K562 (cell line): ENCODE measurements at regions not wholly inside any gene's neighbourhood (a gene's known extent, or its start where the extent isn't known, plus 50 kb on each side); places are given as distances from the start of the nearest gene placed in this dataset.
A peak's percentile ranks its signal among the peaks of the same experiment; 100 is the strongest.

ENCODE experiments used
- ATAC-seq: fragments of 200-7000 bp; cut with Tn5 transposase; 3 replicates; pipeline ENCODE4 v1.9.1; 2020; ENCODE audit warnings: moderate library complexity
- BruUV-seq: library from RNA; stranded (reverse); fragments of 400-500 nt; replicated peaks from 2 replicates; lab custom pipeline; 2021; lab: Mats Ljungman, UMichigan
- CTCF ChIA-PET: fragments of 300-600 bp; formaldehyde crosslinking; extraction: SDS; loops from one replicate; lab custom pipeline; 2021; ENCODE audit warnings: low intra/inter-chr PET ratio; lab: Yijun Ruan, JAX
- POLR2A ChIA-PET: fragments of 300-600, 350-650 bp; sonication (Branson Sonifier 250); formaldehyde crosslinking; extraction: SDS; loops from one replicate; lab custom pipeline; 2021; ENCODE audit warnings: antibody characterized with exemption, inconsistent platforms; lab: Yijun Ruan, JAX
- DNase-seq, 4 experiments: peaks; one replicate each; pipeline versions ENCODE4 v3.0.0 to v3.0.0-alpha.2; 2011 to 2018; ENCODE audit warnings: low spot score in 3 of 4, mixed read lengths in 3 of 4; ENCODE audit errors: extremely low read depth in 1 of 4
- FAIRE-seq: peaks from 2 replicates; lab custom pipeline; 2011; peaks lifted over from hg19 to GRCh38; lab: Jason Lieb, UNC
- H2AFZ ChIP-seq: 2 replicates; pipeline ENCODE4 v1.6.0; 2011; ENCODE audit warnings: low read depth, low read length, control low read depth, inconsistent platforms
- H3K27ac ChIP-seq: fragments of 200-600 bp; 3 replicates; pipeline ENCODE4 v1.8.0; 2011; ENCODE audit warnings: low read depth, mild to moderate bottlenecking, control low read depth, inconsistent platforms, low read length, moderate library complexity, mixed read lengths; ENCODE audit errors: extremely low read depth
- H3K27me3 ChIP-seq, 2 experiments: fragments of 300-600 bp in 1 of 2; 2 replicates in 1 of 2; 3 replicates in 1 of 2; pipeline versions ENCODE4 v1.6.0 to v1.8.0; 2011; ENCODE audit warnings: inconsistent platforms in 2 of 2, low read length in 2 of 2, mild to moderate bottlenecking in 1 of 2, mixed read lengths in 1 of 2, moderate library complexity in 1 of 2; ENCODE audit not compliant: control insufficient read depth in 2 of 2, insufficient read depth in 2 of 2
- H3K36me3 ChIP-seq: fragments of 300-600 bp; 3 replicates; pipeline ENCODE4 v1.8.0; 2011; ENCODE audit warnings: mild to moderate bottlenecking, low read length, inconsistent platforms; ENCODE audit not compliant: control insufficient read depth, insufficient read depth
- H3K4me1 ChIP-seq, 2 experiments: fragments of 200-600 bp in 1 of 2; replicated peaks in 1 of 2; 2 replicates in 1 of 2; 3 replicates in 1 of 2; pipeline versions ENCODE4 v1.5.1 to v1.8.0; 2011; ENCODE audit warnings: inconsistent platforms in 2 of 2, low read length in 2 of 2, mild to moderate bottlenecking in 1 of 2, mixed read lengths in 1 of 2, moderate library complexity in 1 of 2; ENCODE audit not compliant: control insufficient read depth in 2 of 2, insufficient read depth in 2 of 2
- H3K4me2 ChIP-seq: 2 replicates; pipeline ENCODE4 v1.6.1; 2011; ENCODE audit warnings: low read length, control low read depth, inconsistent platforms, mixed read lengths; ENCODE audit not compliant: insufficient read depth
- H3K4me3 ChIP-seq: fragments of 200-600 bp; sonication (generic), shearing (Covaris generic); 2 replicates; pipeline ENCODE4 v1.5.1; 2016; ENCODE audit warnings: control low read depth, inconsistent platforms
- H3K79me2 ChIP-seq: fragments of 200-600 bp; 3 replicates; pipeline ENCODE4 v1.8.0; 2011; ENCODE audit warnings: low read length, inconsistent platforms; ENCODE audit not compliant: control insufficient read depth, insufficient read depth
- H3K9ac ChIP-seq, 2 experiments: 2 replicates each; pipeline versions ENCODE4 v1.6.0 to v1.6.1; 2011; ENCODE audit warnings: low read depth in 2 of 2, low read length in 2 of 2, control low read depth in 1 of 2, inconsistent platforms in 1 of 2, mild to moderate bottlenecking in 1 of 2, mixed read lengths in 1 of 2; ENCODE audit not compliant: insufficient read depth in 1 of 2
- H3K9me1 ChIP-seq: one replicate; pipeline ENCODE4 v1.6.0; 2011; ENCODE audit warnings: inconsistent platforms, mild to moderate bottlenecking, low read length, moderate library complexity; ENCODE audit not compliant: control insufficient read depth, insufficient read depth
- H3K9me3 ChIP-seq: replicated peaks from 2 replicates; pipeline ENCODE4 v1.5.1; 2011; ENCODE audit warnings: low read depth, low read length, inconsistent platforms; ENCODE audit not compliant: control insufficient read depth, insufficient read depth
- H4K20me1 ChIP-seq: replicated peaks from 2 replicates; pipeline ENCODE4 v1.6.1; 2011; ENCODE audit warnings: low read length, inconsistent platforms, mixed read lengths; ENCODE audit not compliant: control insufficient read depth, insufficient read depth
- CEBPG ChIP-seq, 3 experiments: fragments of 200-800 bp in 1 of 3; sonication (Bioruptor generic) in 1 of 3; sonication (generic) in 1 of 3; formaldehyde crosslinking in 1 of 3; IDR thresholded peaks in 2 of 3; conservative IDR thresholded peaks in 1 of 3; 2 replicates each; pipeline versions ENCODE4 v1.6.1 to v1.8.0; 2016 to 2022; ENCODE audit warnings: missing compliant biosample characterization in 2 of 3, missing genetic modification characterization in 2 of 3, mild to moderate bottlenecking in 1 of 3, missing genetic modification reagents in 1 of 3
- GABPA ChIP-seq: fragments of 200-800 bp; sonication (Bioruptor generic); conservative IDR thresholded peaks from 2 replicates; pipeline ENCODE4 v1.6.1; 2016; ENCODE audit warnings: low read depth, missing genetic modification characterization, missing compliant biosample characterization
- NELFE ChIP-seq: IDR thresholded peaks from 2 replicates; pipeline ENCODE4 v1.6.1; 2011; ENCODE audit warnings: mild to moderate bottlenecking; ENCODE audit not compliant: insufficient read depth, insufficient read length
- NR2C1 ChIP-seq, 2 experiments: fragments of 450-650 bp; IDR thresholded peaks; 2 replicates each; pipeline ENCODE4 v1.6.1; 2017; ENCODE audit warnings: mild to moderate bottlenecking in 2 of 2, antibody characterized with exemption in 1 of 2, inconsistent platforms in 1 of 2, missing compliant biosample characterization in 1 of 2, missing genetic modification characterization in 1 of 2
- RAD21 ChIP-seq, 2 experiments: fragments of 250-450 bp in 1 of 2; fragments of 450-650 bp in 1 of 2; sonication (Bioruptor Pico) in 1 of 2; formaldehyde crosslinking in 1 of 2; IDR thresholded peaks in 1 of 2; conservative IDR thresholded peaks in 1 of 2; 2 replicates each; pipeline versions ENCODE4 v1.4.0 to v1.8.0; 2020 to 2022; ENCODE audit warnings: mild to moderate bottlenecking in 2 of 2, moderate library complexity in 1 of 2
- RBM39 ChIP-seq: fragments of 200-400 bp; formaldehyde crosslinking; optimal IDR thresholded peaks from 2 replicates; pipeline ENCODE3; 2018; ENCODE audit warnings: low read depth, low read length
- SMAD3 ChIP-seq: fragments of 450-650 bp; formaldehyde crosslinking; conservative IDR thresholded peaks from 2 replicates; pipeline ENCODE4 v1.4.0; 2020; ENCODE audit warnings: mild to moderate bottlenecking
- TBP ChIP-seq: optimal IDR thresholded peaks from 2 replicates; pipeline ENCODE3; 2011; ENCODE audit warnings: low read depth, low read length, improper control_type of control experiment
- ZNF584 ChIP-seq: fragments of 200-800 bp; sonication (Bioruptor generic); IDR thresholded peaks from 2 replicates; pipeline ENCODE4 v1.6.1; 2016; ENCODE audit warnings: low read depth, mild to moderate bottlenecking, missing genetic modification characterization, missing compliant biosample characterization
- WGBS: fragments of 100-300 bp; shearing (Covaris generic); methylation state at CpG from one replicate; pipeline ENCODE4 v1.1.6; 2016; ENCODE audit warnings: low coverage, mixed read lengths; ENCODE audit not compliant: insufficient coverage; ENCODE audit errors: missing lambda C conversion rate; 5-methylcytosine and 5-hydroxymethylcytosine counted together
- in situ Hi-C: fragments of 300-500 bp; cut with MboI; formaldehyde crosslinking; loops from 4 replicates; pipeline ENCODE4 v1.15.0; 2018; ENCODE audit warnings: inconsistent platforms, mixed read lengths
- intact Hi-C: fragments of 100-400 bp; cut with micrococcal nuclease; formaldehyde crosslinking; loops from 2 replicates; pipeline ENCODE4 v1.14.2; 2022
- TF ChIP-seq, protein P1 (sequence below): fragments of 450-650 bp; formaldehyde crosslinking; IDR thresholded peaks from 2 replicates; pipeline ENCODE4 v1.4.0; 2020; ENCODE audit warnings: mild to moderate bottlenecking, moderate library complexity

DNA sequence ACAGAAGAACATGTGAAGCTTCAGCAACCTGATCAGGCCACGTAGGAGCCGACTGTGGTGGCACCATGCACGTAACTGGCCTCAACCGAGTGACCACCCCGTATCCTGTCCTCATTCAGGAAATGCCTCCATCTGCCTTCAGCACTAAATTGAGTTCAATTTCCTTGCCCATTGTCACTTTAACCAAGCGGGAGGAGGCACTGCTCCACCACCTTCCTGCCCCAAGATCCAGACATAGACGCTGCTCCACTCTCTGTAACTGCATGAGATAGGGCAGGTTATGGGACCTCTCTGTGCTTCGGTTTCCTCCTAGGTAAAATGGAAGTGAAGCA lies 80.1 kb upstream of the POMGNT2 start:
- H3K79me2 ChIP-seq: no peaks in the 10 kb centered on the region
- no peak overlapping the region for H3K4me3 ChIP-seq
- H3K4me1 ChIP-seq: no peaks in the 10 kb centered on the region; a peak in 1 of 5 replicates
- no peaks in the 10 kb centered on the region for H4K20me1 ChIP-seq
- POLR2A ChIA-PET: interaction anchor here (0.7 to 0.8 kb wide), 2 partner anchors 179 to 851 kb away, joined by 3 read pairs; no protein-coding TSS in a partner anchor
- H3K9ac ChIP-seq: no peak overlapping the region
- H3K36me3 ChIP-seq: no peaks in the 10 kb centered on the region
- H3K27me3 ChIP-seq: peaks cover 0 to 23% of the 10 kb centered on the region in 2 experiments; a peak in 2 of 5 replicates
- peak overlapping the region; percentile 47; the same call in 1 of the 2 replicates for H2AFZ ChIP-seq
- H3K4me2 ChIP-seq: no peak overlapping the region
- no peaks in the 10 kb centered on the region for H3K9me1 ChIP-seq
- ATAC-seq: peak; percentile 46
- peak; percentile 19 to 23; a peak in 1 of 4 replicates for TF ChIP-seq RAD21 (CRISPR knock-in tag; conservative IDR thresholded peaks at IDR 0.05 in 1 of 2, IDR thresholded peaks at IDR 0.05 in 1 of 2)
- TF ChIP-seq RBM39: no peak
- 0 out of 2 replicates have a peak, but pooled peaks have one; percentile 33 for TF ChIP-seq SMAD3 (CRISPR knock-in tag)
- 0 out of 2 replicates have a peak, but pooled peaks have one; percentile 36 for TF ChIP-seq ZNF584 (CRISPR knock-in tag)
- no peak for TF ChIP-seq NR2C1 (IDR thresholded peaks at IDR 0.05)
- TF ChIP-seq NR2C1 (tag; IDR thresholded peaks at IDR 0.05): no peak
- TF ChIP-seq CEBPG (CRISPR knock-in tag; IDR thresholded peaks at IDR 0.05): no peak
- TF ChIP-seq CEBPG (tag; conservative IDR thresholded peaks at IDR 0.05 in 1 of 2, IDR thresholded peaks at IDR 0.05 in 1 of 2): peak in 1 of 2 experiments; percentile 71; a peak in 1 of 4 replicates
- peak; percentile 12; the same call in 1 of the 2 replicates for TF ChIP-seq GABPA (tag)
- no peak for TF ChIP-seq NELFE
- TF ChIP-seq TBP: no peak
- TF ChIP-seq, protein P1, sequence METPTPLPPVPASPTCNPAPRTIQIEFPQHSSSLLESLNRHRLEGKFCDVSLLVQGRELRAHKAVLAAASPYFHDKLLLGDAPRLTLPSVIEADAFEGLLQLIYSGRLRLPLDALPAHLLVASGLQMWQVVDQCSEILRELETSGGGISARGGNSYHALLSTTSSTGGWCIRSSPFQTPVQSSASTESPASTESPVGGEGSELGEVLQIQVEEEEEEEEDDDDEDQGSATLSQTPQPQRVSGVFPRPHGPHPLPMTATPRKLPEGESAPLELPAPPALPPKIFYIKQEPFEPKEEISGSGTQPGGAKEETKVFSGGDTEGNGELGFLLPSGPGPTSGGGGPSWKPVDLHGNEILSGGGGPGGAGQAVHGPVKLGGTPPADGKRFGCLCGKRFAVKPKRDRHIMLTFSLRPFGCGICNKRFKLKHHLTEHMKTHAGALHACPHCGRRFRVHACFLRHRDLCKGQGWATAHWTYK (CRISPR knock-in tag): no peak
- TF ChIP-seq, all 486 proteins: peak for 5
- Histone ChIP-seq H3K27ac (no peak overlapping the region), H3K9me3 (no peaks in the 10 kb centered on the region)
- intact Hi-C loops: no loop called here
- FAIRE-seq (no peak), DNase-seq (no peak)
- in situ Hi-C loops: no loop called here
- CTCF ChIA-PET: no interaction called here
- 3% methylated on average over 8 of the region's 8 CpGs for WGBS
- no TSS peak for BruUV-seq
